DOHH2 (cell line): ENCODE measurements at regions not wholly inside any gene's neighbourhood (a gene's known extent, or its start where the extent isn't known, plus 50 kb on each side); places are given as distances from the start of the nearest gene placed in this dataset.
"Not testable (repeated sequence)": the region's sequence is repeated elsewhere in the genome, so short reads cannot be mapped to it uniquely, and the experiment has no call there.

Experiments used
- H3F3A ChIP-seq: fragments of 200-600 bp; sonication (generic), shearing (Covaris generic); 2 replicates; pipeline ENCODE4 v1.6.0; 2016; ENCODE audit warnings: antibody characterized with exemption, mild to moderate bottlenecking; ENCODE audit not compliant: control insufficient read depth, insufficient read depth
- H3K27ac ChIP-seq: fragments of 200-600 bp; sonication (generic); 2 replicates; pipeline ENCODE4 v1.5.1; 2014; ENCODE audit warnings: low read depth, mild to moderate bottlenecking, low read length, moderate library complexity
- H3K27me3 ChIP-seq: fragments of 200-600 bp; sonication (generic); 2 replicates; pipeline ENCODE4 v1.6.1; 2014; ENCODE audit warnings: mild to moderate bottlenecking, low read length, mixed read lengths; ENCODE audit not compliant: control insufficient read depth
- H3K36me3 ChIP-seq: fragments of 200-600 bp; sonication (generic); 2 replicates; pipeline ENCODE4 v1.6.1; 2014; ENCODE audit warnings: mild to moderate bottlenecking, low read length, moderate library complexity, mixed read lengths; ENCODE audit not compliant: control insufficient read depth
- H3K4me1 ChIP-seq: fragments of 200-600 bp; sonication (generic); 2 replicates; pipeline ENCODE4 v1.6.1; 2014; ENCODE audit warnings: mild to moderate bottlenecking, low read length, mixed read lengths; ENCODE audit not compliant: control insufficient read depth
- H3K4me2 ChIP-seq: fragments of 200-600 bp; sonication (generic); 2 replicates; pipeline ENCODE4 v1.6.0; 2014; ENCODE audit warnings: mild to moderate bottlenecking, low read length, moderate library complexity
- H3K4me3 ChIP-seq: fragments of 200-600 bp; sonication (generic); 2 replicates; pipeline ENCODE4 v1.5.1; 2014; ENCODE audit warnings: mild to moderate bottlenecking, low read length, mixed read lengths
- H3K79me2 ChIP-seq: fragments of 200-600 bp; sonication (generic); 2 replicates; pipeline ENCODE4 v1.6.1; 2014; ENCODE audit warnings: mild to moderate bottlenecking, low read length, mixed read lengths; ENCODE audit not compliant: control insufficient read depth
- H3K9me2 ChIP-seq: fragments of 200-600 bp; sonication (generic); replicated peaks from 2 replicates; pipeline ENCODE4 v1.6.1; 2014; ENCODE audit warnings: mild to moderate bottlenecking, low read length, mixed read lengths; ENCODE audit not compliant: control insufficient read depth
- H3K9me3 ChIP-seq: fragments of 200-600 bp; sonication (generic); 2 replicates; pipeline ENCODE4 v1.6.1; 2014; ENCODE audit warnings: antibody characterized with exemption, low read length, mixed read lengths; ENCODE audit not compliant: control insufficient read depth, insufficient read depth
- H4K20me1 ChIP-seq: fragments of 200-600 bp; sonication (generic); 2 replicates; pipeline ENCODE4 v1.6.0; 2014; ENCODE audit warnings: low read depth, mild to moderate bottlenecking, antibody characterized with exemption, low read length, moderate library complexity; ENCODE audit not compliant: control insufficient read depth, insufficient read depth
- CTCF ChIP-seq: fragments of 200-600 bp; sonication (generic); IDR thresholded peaks from one replicate; pipeline ENCODE4 v1.5.1; 2014; ENCODE audit warnings: antibody characterized with exemption, mild to moderate bottlenecking, low read depth, low read length; ENCODE audit not compliant: poor library complexity, severe bottlenecking
- EZH2phosphoT487 ChIP-seq: fragments of 200-600 bp; sonication (generic); IDR thresholded peaks from 2 replicates; pipeline ENCODE4 v1.6.1; 2017; ENCODE audit warnings: borderline replicate concordance, mild to moderate bottlenecking, antibody characterized with exemption, low read length, moderate library complexity, mixed read lengths

GRCh38 chr7:66466081-66466600 lies 162.5 kb upstream of the KCTD7 start:
- no peaks in the 10 kb centered on the region for H3K9me3 ChIP-seq
- H3K4me3 ChIP-seq = no peak overlapping the region
- no peaks in the 10 kb centered on the region for H3K36me3 ChIP-seq
- H3K27me3 ChIP-seq = no peaks in the 10 kb centered on the region
- TF ChIP-seq EZH2phosphoT487 (no peak), CTCF (no peak)
- no peaks in the 10 kb centered on the region for H3K79me2 ChIP-seq
- H3K4me1 ChIP-seq = peaks cover 8% of the 10 kb centered on the region
- H3K9me2 ChIP-seq = no peaks in the 10 kb centered on the region
- no peaks in the 10 kb centered on the region for H3F3A ChIP-seq
- H4K20me1 ChIP-seq = no peaks in the 10 kb centered on the region
- no peak overlapping the region for H3K27ac ChIP-seq
- H3K4me2 ChIP-seq = no peak overlapping the region

GRCh38 chr7:66467887-66468286 lies 160.8 kb upstream of the KCTD7 start:
- no peaks in the 10 kb centered on the region for H3K9me2 ChIP-seq
- H3K27me3 ChIP-seq = no peaks in the 10 kb centered on the region
- no peaks in the 10 kb centered on the region for H3K36me3 ChIP-seq
- H3K4me3 ChIP-seq = no peak overlapping the region
- H3K4me2 ChIP-seq = no peak overlapping the region
- H3K9me3 ChIP-seq = no peaks in the 10 kb centered on the region
- no peaks in the 10 kb centered on the region for H3F3A ChIP-seq
- no peak overlapping the region for H3K27ac ChIP-seq
- H3K79me2 ChIP-seq = no peaks in the 10 kb centered on the region
- H4K20me1 ChIP-seq = no peaks in the 10 kb centered on the region
- peaks cover 8% of the 10 kb centered on the region for H3K4me1 ChIP-seq
- TF ChIP-seq EZH2phosphoT487 (no peak), CTCF (no peak)

GRCh38 chr7:66473064-66473463 lies 155.6 kb upstream of the KCTD7 start:
- H3K79me2 ChIP-seq, H3K27me3 ChIP-seq, H3K4me3 ChIP-seq, H3K4me1 ChIP-seq, H3F3A ChIP-seq, H3K36me3 ChIP-seq, H3K9me2 ChIP-seq, H3K4me2 ChIP-seq, H3K9me3 ChIP-seq, H4K20me1 ChIP-seq, H3K27ac ChIP-seq: not testable (repeated sequence)

- no peaks in the 10 kb centered on the region for H3K4me1 ChIP-seq
- no peak overlapping the region for H3K27ac ChIP-seq
- H3K36me3 ChIP-seq = peaks cover 14% of the 10 kb centered on the region
- no peak for TF ChIP-seq EZH2phosphoT487
- no peak for TF ChIP-seq CTCF
- H3K4me3 ChIP-seq = no peak overlapping the region
- H3F3A ChIP-seq = no peaks in the 10 kb centered on the region
- no peak overlapping the region for H3K4me2 ChIP-seq
- H3K79me2 ChIP-seq = no peaks in the 10 kb centered on the region
- H3K9me3 ChIP-seq = no peaks in the 10 kb centered on the region
- no peaks in the 10 kb centered on the region for H3K27me3 ChIP-seq
- no peaks in the 10 kb centered on the region for H3K9me2 ChIP-seq
- H4K20me1 ChIP-seq = no peaks in the 10 kb centered on the region
Observed at GRCh38 chr7:66474441-66474840, 154.2 kb upstream of the KCTD7 start.

GRCh38 chr7:66476056-66476455 lies 152.6 kb upstream of the KCTD7 start:
- peaks cover 20% of the 10 kb centered on the region for H3K36me3 ChIP-seq
- H3K9me2 ChIP-seq, H3K4me2 ChIP-seq, H3F3A ChIP-seq, H3K9me3 ChIP-seq, H3K27ac ChIP-seq, H3K4me3 ChIP-seq, H3K4me1 ChIP-seq, H3K79me2 ChIP-seq, H4K20me1 ChIP-seq, H3K27me3 ChIP-seq: not testable (repeated sequence)

GRCh38 chr7:66477822-66478397 lies 150.8 kb upstream of the KCTD7 start:
- not testable (repeated sequence) for H3F3A ChIP-seq, H3K4me3 ChIP-seq, H3K27ac ChIP-seq, H3K27me3 ChIP-seq, H4K20me1 ChIP-seq, H3K9me2 ChIP-seq, H3K9me3 ChIP-seq, H3K4me1 ChIP-seq, H3K4me2 ChIP-seq, H3K79me2 ChIP-seq
- peaks cover 20% of the 10 kb centered on the region for H3K36me3 ChIP-seq
